K562 (cell line): ENCODE measurements at regions not wholly inside any gene's neighbourhood (a gene's known extent, or its start where the extent isn't known, plus 50 kb on each side); places are given as distances from the start of the nearest gene placed in this dataset.
A peak's percentile ranks its signal among the peaks of the same experiment; 100 is the strongest.

Source experiments
- ATF6 ChIP-seq: sonication (generic); formaldehyde crosslinking; IDR thresholded peaks from 2 replicates; pipeline ENCODE4 v1.4.0; 2020; ENCODE audit warnings: mild to moderate bottlenecking, missing genetic modification reagents
- CHCHD3 ChIP-seq: fragments of 250-450 bp; sonication (Bioruptor Pico); IDR thresholded peaks from 2 replicates; pipeline ENCODE4 v2.1.2; 2022; ENCODE audit warnings: mild to moderate bottlenecking
- CHD1 ChIP-seq: fragments of 200-600 bp; sonication (generic); IDR thresholded peaks from one replicate; pipeline ENCODE4 v1.6.1; 2012; ENCODE audit warnings: mild to moderate bottlenecking, moderate library complexity, low read length, inconsistent platforms
- ELF1 ChIP-seq: fragments of 200-800 bp; sonication (Bioruptor generic); IDR thresholded peaks from 2 replicates; pipeline ENCODE4 v1.6.1; 2016; ENCODE audit warnings: missing genetic modification characterization, missing compliant biosample characterization
- FOSL1 ChIP-seq: fragments of 200-800 bp; sonication (Bioruptor generic); conservative IDR thresholded peaks from 2 replicates; pipeline ENCODE4 v1.6.1; 2016; ENCODE audit warnings: missing genetic modification characterization, missing compliant biosample characterization
- LEF1 ChIP-seq: fragments of 450-650 bp; IDR thresholded peaks from 2 replicates; pipeline ENCODE4 v1.6.1; 2016; ENCODE audit warnings: mild to moderate bottlenecking
- MAFF ChIP-seq: IDR thresholded peaks from 2 replicates; pipeline ENCODE4 v1.6.1; 2012; ENCODE audit warnings: low read length, improper control_type of control experiment
- MCM5 ChIP-seq: fragments of 450-650 bp; IDR thresholded peaks from 2 replicates; pipeline ENCODE4 v1.6.1; 2016; ENCODE audit warnings: low read depth
- MIER1 ChIP-seq: fragments of 450-650 bp; IDR thresholded peaks from 2 replicates; pipeline ENCODE4 v1.6.1; 2016; ENCODE audit warnings: antibody characterized with exemption, mild to moderate bottlenecking, low read depth
- PHF8 ChIP-seq: fragments of 200-600 bp; sonication (generic); IDR thresholded peaks from 2 replicates; pipeline ENCODE4 v1.6.1; 2012; ENCODE audit warnings: mixed run types, mild to moderate bottlenecking, inconsistent platforms, low read length, moderate library complexity, borderline replicate concordance
- POLR2A ChIP-seq: fragments of 450-650 bp; conservative IDR thresholded peaks from 2 replicates; pipeline ENCODE4 v1.6.1; 2016
- SRSF1 ChIP-seq: fragments of 200-400 bp; formaldehyde crosslinking; IDR thresholded peaks from 2 replicates; pipeline ENCODE4 v1.6.1; 2017; ENCODE audit warnings: mild to moderate bottlenecking, low read depth, low read length, moderate library complexity
- STAT5A ChIP-seq: IDR thresholded peaks from 2 replicates; pipeline ENCODE4 v1.6.1; 2012; ENCODE audit warnings: low read length, inconsistent platforms, borderline replicate concordance
- TBP ChIP-seq: optimal IDR thresholded peaks from 2 replicates; pipeline ENCODE3; 2011; ENCODE audit warnings: low read depth, low read length, improper control_type of control experiment
- THRB ChIP-seq: fragments of 450-650 bp; formaldehyde crosslinking; conservative IDR thresholded peaks from 2 replicates; pipeline ENCODE4 v1.4.0; 2022; ENCODE audit warnings: mild to moderate bottlenecking, missing genetic modification characterization
- YY1 ChIP-seq, 3 experiments: IDR thresholded peaks; 2 replicates each; pipeline ENCODE4 v1.6.1; 2011; ENCODE audit warnings: low read length in 2 of 3, mild to moderate bottlenecking in 2 of 3, moderate library complexity in 2 of 3, borderline replicate concordance in 1 of 3, control low read depth in 1 of 3, low read depth in 1 of 3; ENCODE audit not compliant: insufficient read depth in 3 of 3, insufficient replicate concordance in 2 of 3, control insufficient read depth in 1 of 3, insufficient read length in 1 of 3; ENCODE audit errors: extremely low read depth in 1 of 3
- ZFP36 ChIP-seq: fragments of 150-350 bp; IDR thresholded peaks from 2 replicates; pipeline ENCODE4 v1.6.1; 2018; ENCODE audit warnings: low read length, low read depth; ENCODE audit not compliant: partially characterized antibody
- ZNF146 ChIP-seq: IDR thresholded peaks from one replicate; pipeline ENCODE4 v1.6.1; 2018; ENCODE audit warnings: missing compliant biosample characterization; ENCODE audit not compliant: unreplicated experiment
- ZNF277 ChIP-seq: fragments of 250-450 bp; sonication (Bioruptor Pico); IDR thresholded peaks from 2 replicates; pipeline ENCODE4 v1.8.0; 2022; ENCODE audit warnings: inconsistent platforms, mild to moderate bottlenecking, moderate library complexity, borderline replicate concordance
- ZNF431 ChIP-seq: sonication (generic); formaldehyde crosslinking; IDR thresholded peaks from 2 replicates; pipeline ENCODE4 v1.8.0; 2022; ENCODE audit warnings: mild to moderate bottlenecking, missing genetic modification reagents
- ZNF589 ChIP-seq: fragments of 200-800 bp; sonication (Bioruptor generic); IDR thresholded peaks from 2 replicates; pipeline ENCODE4 v1.6.1; 2016; ENCODE audit warnings: low read depth, missing genetic modification characterization, missing compliant biosample characterization
- ZNF699 ChIP-seq: fragments of 250-450 bp; sonication (Bioruptor Pico); IDR thresholded peaks from 2 replicates; pipeline ENCODE4 v1.8.0; 2021; ENCODE audit warnings: mild to moderate bottlenecking, moderate library complexity; ENCODE audit not compliant: insufficient replicate concordance
- ZSCAN29 ChIP-seq: fragments of 450-650 bp; IDR thresholded peaks from 2 replicates; pipeline ENCODE4 v1.6.1; 2017

GRCh38 chr6:28709478-28710349 is 184.0 kb downstream of the GPX5 start (continued):
- TF ChIP-seq TBP (peak; percentile 42), ELF1 (no peak; the same call in none of the 2 replicates), ZNF431 (peak; percentile 85), ZNF146 (peak; percentile 14), ZFP36 (no peak), PHF8 (peak; percentile 48; the same call in 1 of the 2 replicates), SRSF1 (no peak), STAT5A (0 out of 2 replicates have a peak, but pooled peaks have one; percentile 15), MAFF (no peak), POLR2A (peak; percentile 78), FOSL1 (0 out of 2 replicates have a peak, but pooled peaks have one; percentile 11), THRB (CRISPR knock-in tag) (peak; percentile 65; the same call in 1 of the 2 replicates), YY1 (IDR thresholded peaks at IDR 0.05; ENCODE audit: borderline replicate concordance in 1 of 3, control insufficient read depth in 1 of 3, extremely low read depth in 1 of 3, insufficient read depth in 3 of 3, insufficient read length in 1 of 3, insufficient replicate concordance in 2 of 3, low read depth in 1 of 3, low read length in 2 of 3) (peak in 1 of 3 experiments; percentile 15), LEF1 (peak; percentile 41; the same call in 1 of the 2 replicates), CHCHD3 (CRISPR knock-in tag) (0 out of 2 replicates have a peak, but pooled peaks have one; percentile 5), MCM5 (peak; percentile 89; the same call in 1 of the 2 replicates), ZSCAN29 (0 out of 2 replicates have a peak, but pooled peaks have one; percentile 24), CHD1 (no peak), ZNF277 (CRISPR knock-in tag) (no peak), ZNF589 (peak; percentile 83), ZNF699 (CRISPR knock-in tag) (no peak), ATF6 (CRISPR knock-in tag) (0 out of 2 replicates have a peak, but pooled peaks have one; percentile 91), MIER1 (no peak)
